ENCODE measurements at regions not wholly inside any gene's neighbourhood (a gene's known extent, or its start where the extent isn't known, plus 50 kb on each side); places are given as distances from the start of the nearest gene placed in this dataset.
"Not testable (repeated sequence)": the region's sequence is repeated elsewhere in the genome, so short reads cannot be mapped to it uniquely, and the experiment has no call there.

- DNase-seq, result peak; percentile 57 to 62
These were observed 375.7 kb downstream of the IRX2 start for GRCh38 chr5:2375757-2376250.

GRCh38 chr5:2375291-2375690 is 376.2 kb downstream of the IRX2 start:
- no peak for DNase-seq

GRCh38 chr5:2374703-2375102 is 376.8 kb downstream of the IRX2 start:
- no peak for DNase-seq

- DNase-seq, result no peak
These were observed 377.8 kb downstream of the IRX2 start for GRCh38 chr5:2373631-2374030.

- DNase-seq, result no peak
These were observed 380.1 kb downstream of the IRX2 start for GRCh38 chr5:2371419-2371710.

- DNase-seq, result no peak
These were observed 380.7 kb downstream of the IRX2 start for GRCh38 chr5:2370626-2371418.

GRCh38 chr5:2369178-2369577 is 382.3 kb downstream of the IRX2 start:
- no peak for DNase-seq

GRCh38 chr5:2366816-2367215 is 384.7 kb downstream of the IRX2 start:
- DNase-seq, result no peak

GRCh38 chr5:2357309-2357708 is 394.2 kb downstream of the IRX2 start:
- DNase-seq, result no peak

GRCh38 chr5:2355859-2356258 is 395.6 kb downstream of the IRX2 start:
- no peak for DNase-seq

GRCh38 chr5:2353871-2354440 is 397.5 kb downstream of the IRX2 start:
- DNase-seq, result no peak

GRCh38 chr5:2353211-2353610 is 398.3 kb downstream of the IRX2 start:
- no peak for DNase-seq

GRCh38 chr5:2352101-2352861 is 399.2 kb downstream of the IRX2 start:
- DNase-seq, result no peak

- not testable (repeated sequence) for DNase-seq
These were observed 401.7 kb downstream of the IRX2 start for GRCh38 chr5:2349768-2350167.

- no peak for DNase-seq
These were observed 412.8 kb downstream of the IRX2 start for GRCh38 chr5:2338686-2339085.

- no peak for DNase-seq
These were observed 415.6 kb downstream of the IRX2 start for GRCh38 chr5:2335733-2336515.

- DNase-seq, result no peak
These were observed 416.2 kb downstream of the IRX2 start for GRCh38 chr5:2335125-2335732.

GRCh38 chr5:2334719-2335118 is 416.8 kb downstream of the IRX2 start:
- no peak for DNase-seq

GRCh38 chr5:2333291-2333690 is 418.2 kb downstream of the IRX2 start:
- no peak for DNase-seq

GRCh38 chr5:2332521-2332920 is 419.0 kb downstream of the IRX2 start:
- no peak for DNase-seq

- DNase-seq, result no peak
These were observed 420.9 kb downstream of the IRX2 start for GRCh38 chr5:2330325-2331130.

- DNase-seq, result no peak
These were observed 421.7 kb downstream of the IRX2 start for GRCh38 chr5:2329741-2330140.

Measured in NCI-H187 (cell line).